ENCODE measurements at regions not wholly inside any gene's neighbourhood (a gene's known extent, or its start where the extent isn't known, plus 50 kb on each side); places are given as distances from the start of the nearest gene placed in this dataset.

DNA sequence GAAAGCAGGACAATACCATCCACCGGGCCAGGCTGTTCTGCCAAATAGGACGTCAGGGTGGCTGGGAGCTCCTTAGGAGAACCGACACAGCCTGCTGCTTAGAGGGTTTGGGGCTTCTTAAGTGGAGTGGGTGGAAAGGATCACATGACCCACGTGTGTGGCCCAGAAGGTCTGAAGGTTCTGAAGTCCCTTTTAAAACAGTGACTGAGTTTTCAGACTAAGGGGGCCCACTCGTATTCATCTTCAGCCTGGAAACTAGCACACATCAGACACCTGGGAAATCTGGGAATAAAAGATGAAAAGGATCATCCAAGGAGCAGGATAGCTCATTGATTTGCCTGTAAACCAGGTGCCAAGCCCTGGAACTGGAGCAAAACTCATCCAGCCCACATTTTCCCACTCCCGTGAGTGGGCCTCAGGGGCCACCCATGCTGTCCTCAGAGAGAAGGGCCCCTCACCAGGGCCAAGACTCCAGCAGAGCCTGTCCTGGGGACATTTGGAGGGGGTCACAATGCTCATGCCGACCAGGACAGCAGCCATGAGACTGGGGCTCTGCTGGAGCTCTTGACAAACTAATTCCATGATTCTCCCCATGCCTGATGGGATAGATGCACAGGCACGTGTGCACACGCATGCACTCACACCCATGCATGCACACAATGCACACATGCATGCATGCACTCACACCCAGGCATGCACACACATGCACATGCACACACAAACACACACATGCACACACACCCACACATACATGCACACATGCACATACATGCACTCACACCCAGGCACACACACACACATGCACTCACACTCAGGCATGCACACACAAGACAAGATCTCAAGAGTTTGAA is 168.8 kb upstream of the PPP2R2D start:
- DNase-seq, result no peak

DNA sequence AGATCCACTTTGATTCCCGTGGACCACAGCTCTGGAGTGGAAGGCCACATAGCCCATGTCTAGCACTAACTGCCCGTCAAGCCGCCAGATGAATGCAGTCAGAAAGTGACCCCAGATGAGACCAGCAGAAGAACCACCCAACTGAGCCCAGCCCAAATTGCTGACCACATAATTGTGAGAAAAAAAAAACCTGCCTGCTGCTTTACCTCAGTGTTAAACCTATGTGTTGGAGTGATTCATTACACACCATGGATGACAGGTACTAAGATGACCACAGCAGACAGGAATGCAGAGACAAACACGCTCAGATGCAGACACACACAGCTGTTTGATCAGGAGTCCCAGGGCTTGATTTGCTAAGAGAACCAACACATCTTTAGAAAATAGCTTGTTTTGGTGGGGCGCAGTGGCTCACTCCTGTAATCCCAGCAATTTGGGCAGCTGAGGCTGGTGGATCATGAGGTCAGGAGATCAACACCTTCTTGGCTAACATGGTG is 168.1 kb upstream of the PPP2R2D start:
- no peak for DNase-seq

DNA sequence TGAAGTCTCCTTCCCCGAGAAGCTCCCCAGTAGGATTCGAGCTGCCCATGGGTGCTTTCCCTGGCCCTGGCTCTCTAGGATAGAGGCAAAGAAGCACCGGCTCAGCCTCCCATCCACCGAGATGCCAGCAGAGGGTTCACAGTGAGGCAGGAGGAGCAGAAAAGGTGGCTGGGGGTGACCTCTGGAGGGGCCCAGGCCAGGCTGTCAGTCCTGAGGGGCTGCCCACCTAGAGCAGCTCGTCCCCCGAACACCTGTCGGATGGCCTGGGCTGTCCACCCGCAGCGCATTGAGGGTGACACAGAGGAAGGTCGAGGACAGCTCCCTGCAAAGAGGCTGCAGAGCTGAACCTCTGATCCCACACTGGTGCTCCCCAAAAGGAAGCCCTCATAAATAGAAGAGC is 167.2 kb upstream of the PPP2R2D start:
- no peak for DNase-seq

DNA sequence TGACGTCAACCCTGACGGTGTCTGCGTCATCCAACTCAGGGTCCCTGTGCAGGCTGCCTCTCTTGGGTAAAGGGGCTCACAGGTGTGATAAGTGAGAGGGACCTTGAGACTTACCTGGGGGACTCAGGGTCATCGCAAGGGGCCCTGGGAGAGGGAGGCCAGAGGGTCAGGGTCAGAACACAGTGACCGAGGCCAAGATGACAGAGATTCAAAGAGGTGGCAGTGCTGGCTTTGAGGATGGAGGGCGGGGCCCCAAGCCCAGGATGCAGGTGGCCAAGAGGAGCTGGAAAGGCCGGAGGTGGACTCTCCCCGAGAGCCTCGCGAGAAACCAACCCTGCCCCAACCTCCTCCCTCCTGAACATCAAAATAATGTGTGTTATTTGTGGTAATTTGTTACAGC is 165.2 kb upstream of the PPP2R2D start:
- no peak for DNase-seq

DNA sequence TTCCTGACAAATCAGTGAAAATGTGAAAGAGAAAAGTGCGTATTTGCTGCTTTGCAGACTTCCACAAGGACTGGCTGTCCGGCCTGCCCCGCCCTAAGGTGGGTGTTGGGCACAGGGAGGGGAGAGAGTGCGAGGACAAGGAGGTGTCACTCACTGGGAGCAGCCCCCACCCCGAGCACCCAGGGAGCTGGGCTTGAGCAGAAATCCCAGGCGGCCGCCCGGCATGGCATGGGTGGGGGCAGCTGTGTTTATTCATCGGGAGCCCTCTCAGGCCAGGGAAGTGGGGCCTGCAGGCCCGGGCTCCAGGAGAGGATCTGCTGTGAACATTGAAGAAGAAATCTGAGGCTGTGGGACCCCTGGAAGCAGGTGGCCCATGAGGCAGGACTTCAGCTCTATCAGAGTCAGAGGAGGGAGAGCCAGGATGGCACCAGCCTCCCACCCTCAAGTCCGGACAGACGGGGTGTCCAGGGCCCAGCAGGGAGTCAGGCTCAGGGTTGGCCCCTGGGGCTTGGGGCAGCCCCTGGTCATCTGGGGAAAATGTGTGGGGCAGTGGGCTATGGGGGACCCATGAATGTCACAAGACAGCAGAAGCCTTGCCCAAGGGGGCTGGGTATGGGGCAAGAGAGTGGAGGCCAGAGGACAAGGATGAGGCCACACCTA is 164.4 kb upstream of the PPP2R2D start:
- no peak for DNase-seq

DNA sequence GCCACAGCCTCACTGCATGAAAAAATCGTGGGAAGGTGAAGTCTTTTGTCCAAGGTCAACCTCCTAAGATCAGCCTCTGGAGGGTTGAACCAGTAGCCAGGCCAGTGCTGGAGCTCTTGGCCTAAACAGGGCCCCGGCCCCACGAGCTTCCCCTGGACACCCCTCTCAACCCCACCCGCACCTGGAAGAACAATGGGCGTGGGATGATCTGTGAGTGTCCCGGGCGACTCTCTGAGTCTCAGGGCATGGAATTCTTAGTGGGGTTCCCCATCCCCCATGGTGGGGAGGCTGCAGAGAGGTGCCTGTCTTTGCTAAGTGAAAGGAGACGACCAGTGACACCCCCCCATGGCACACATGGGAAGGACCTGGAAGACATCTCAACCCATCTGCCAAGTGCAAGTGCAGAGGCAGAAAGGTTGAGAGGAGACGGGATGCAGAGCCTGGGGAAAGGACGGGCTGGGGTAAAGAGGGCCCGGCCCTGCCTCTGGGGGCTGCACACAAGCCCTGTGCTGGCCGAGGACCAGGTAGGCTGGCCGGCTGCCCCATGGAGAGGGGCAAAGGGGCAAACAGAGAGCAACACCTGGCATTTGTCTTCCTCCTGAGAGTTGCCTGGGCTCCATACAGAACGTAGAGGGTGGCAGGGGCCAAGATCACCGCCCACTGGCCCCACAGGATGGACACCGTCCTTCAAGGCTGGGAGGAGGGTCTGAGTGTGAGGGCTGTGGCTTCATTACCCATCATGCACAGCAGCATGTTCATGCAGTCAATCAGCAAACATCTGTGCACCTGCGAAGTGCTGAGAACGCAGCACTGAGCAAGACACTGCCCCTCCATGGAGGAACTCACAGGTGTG is 163.0 kb upstream of the PPP2R2D start:
- no peak for DNase-seq

DNA sequence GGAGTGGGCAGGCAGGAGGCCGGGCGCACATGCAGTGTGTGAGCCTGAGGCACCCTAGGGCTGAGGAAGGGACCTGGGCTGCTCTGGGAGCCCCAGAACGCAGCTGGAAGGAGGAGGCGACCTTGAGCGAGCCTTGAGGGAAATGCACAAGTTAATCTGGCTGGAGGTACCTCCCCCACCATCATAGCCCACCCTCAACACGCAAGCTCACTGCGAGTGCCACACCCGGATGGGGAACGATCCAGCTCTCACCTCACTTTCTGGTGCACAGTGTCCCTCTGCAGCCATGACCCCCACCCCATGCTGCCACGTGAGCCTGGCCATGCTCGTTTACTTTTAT is 162.4 kb upstream of the PPP2R2D start:
- DNase-seq, result no peak

DNA sequence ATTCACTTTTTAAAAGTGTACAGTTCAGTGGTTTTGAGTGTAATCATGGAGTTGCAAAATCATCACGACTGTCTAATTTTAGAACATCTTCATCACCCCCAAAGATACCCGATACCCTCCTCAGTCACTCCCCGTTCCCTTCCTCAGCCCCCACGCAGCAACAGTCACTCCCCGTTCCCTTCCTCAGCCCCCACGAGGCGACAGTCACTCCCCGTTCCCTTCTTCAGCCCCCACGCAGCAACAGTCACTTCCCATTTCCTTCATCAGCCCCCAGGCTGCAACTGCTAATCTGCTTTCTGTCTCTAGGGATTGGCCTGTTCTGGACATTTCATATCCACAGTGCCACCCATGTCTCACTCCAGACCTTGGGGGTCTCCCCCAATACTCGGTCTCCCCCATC is 161.6 kb upstream of the PPP2R2D start:
- DNase-seq, result no peak

DNA sequence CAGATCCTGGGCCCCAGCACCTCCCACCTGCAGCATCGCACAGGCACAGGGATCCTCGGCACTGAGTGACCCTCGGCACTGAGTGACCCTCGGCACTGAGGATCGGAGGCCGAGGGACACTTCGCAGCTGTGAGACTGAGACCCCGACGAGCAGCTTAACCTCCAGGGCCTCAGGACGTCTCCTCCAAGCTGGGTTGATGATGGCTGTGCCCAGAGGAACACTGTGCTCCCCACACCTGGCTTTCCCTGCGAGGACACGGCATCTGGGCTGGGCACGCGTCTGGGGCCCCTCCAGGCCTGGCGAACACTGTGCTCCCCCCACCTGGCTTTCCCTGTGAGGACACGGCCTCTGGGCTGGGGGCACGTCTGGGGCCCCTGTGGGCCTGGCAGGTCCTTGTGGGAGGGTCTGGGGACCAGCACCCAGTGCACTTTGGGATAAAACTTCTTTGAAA is 158.3 kb upstream of the PPP2R2D start:
- DNase-seq, result no peak

DNA sequence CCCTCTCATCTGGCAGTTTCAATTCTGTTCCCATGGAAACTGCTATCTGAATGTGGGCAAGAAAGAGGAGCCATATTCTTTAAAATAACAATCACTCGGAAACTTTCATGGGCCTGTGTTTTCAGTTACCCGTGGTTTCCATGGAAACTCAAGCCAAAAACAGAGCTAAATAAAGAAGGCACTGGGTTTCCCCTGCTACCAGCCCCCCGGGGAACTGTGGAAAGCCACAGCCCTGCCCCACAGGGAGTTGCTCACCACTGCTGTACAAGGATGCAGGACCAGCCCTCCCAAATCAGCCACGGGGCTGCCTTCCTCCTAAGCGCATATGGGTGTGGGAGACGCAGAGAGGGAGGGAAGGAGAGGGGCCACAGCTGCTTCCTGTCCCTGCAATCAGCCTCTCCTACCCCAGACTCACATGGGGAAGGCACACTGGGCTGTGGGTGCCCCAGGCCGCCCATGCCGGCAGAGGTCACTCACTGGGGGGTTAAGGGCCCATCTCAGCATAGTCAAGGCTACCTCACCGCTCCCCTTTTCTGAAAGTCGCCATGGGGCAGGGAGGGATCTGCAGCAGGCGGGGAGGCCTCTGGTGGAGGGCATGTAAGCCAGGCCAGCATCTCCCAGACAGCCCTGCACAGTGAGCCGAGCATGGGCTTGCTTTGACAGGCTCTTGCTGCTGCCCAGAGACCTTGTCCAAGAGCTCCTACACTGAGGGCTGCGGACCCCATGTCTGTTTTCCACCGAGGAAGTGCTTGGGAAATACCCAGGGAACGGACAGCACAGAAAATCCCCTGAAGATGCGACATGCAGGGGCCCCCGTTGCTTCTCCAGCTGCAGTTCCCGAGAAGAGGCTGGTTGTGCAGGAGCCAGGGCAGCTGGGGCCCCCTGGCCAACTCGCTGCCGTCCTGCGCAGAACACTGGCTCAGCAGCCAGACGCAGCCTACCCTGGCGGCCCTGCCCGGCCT is 157.3 kb upstream of the PPP2R2D start:
- DNase-seq, result no peak

DNA sequence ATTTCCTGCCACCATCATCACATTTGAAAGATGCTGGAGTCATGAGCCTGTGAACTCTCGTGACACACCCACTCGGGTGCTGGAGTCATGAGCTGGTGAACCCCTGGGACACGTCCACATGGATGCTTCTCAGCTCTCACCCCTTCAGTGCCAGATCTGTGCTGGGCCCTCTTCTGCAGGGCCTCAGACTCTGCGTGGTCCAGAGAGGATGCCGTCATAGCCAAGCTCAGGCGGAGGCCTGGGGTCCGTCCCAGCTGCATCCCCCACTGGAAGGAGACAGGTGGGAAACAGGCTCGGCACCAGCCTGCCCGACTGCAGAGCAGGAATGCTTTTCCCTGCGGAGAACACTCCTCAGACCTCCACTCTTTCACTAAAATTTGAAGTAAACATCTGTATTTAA is 156.5 kb upstream of the PPP2R2D start:
- DNase-seq, result no peak

DNA sequence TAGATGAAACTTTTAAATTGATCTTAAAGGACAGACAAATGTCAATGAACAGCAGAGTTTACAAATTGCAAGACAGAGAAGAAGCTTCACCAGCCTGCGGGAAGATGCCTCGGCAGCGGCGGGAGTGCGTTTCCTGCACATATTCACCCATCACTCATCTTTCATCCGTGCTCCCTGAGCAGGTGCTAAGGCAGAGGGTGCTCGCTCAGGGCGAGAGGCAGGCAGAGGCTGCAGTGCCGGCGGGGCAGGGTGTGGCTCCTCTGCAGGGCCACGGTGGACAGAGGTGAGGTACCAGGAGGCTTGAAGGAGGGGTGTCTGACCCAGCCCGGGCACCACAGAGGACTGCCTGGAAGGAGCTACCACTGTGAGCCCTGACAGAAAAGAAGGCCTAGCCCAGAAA is 155.2 kb upstream of the PPP2R2D start:
- no peak for DNase-seq

DNA sequence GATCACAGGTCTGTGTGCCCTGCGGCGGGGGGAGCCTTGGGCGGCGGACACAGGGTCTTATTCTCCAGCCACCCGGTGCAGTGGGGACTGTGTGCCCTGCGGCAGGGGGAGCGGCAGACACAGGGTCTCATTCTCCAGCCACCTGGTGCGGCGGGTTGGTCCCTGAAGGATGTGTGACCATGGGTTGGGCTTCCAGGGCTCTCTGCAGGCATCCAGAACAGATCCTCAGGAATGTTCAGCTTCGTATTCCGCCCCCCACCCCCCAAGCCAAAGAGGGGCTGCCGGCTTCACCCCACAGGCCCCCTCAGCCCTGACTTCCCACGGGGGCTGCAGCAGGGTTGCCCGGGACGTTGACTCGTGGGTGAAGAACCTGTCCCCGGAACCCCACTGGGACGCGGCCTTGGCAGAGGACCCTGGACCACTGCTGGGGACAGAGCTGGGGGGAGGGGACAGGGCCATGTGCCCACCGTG is 154.5 kb upstream of the PPP2R2D start:
- no peak for DNase-seq

DNA sequence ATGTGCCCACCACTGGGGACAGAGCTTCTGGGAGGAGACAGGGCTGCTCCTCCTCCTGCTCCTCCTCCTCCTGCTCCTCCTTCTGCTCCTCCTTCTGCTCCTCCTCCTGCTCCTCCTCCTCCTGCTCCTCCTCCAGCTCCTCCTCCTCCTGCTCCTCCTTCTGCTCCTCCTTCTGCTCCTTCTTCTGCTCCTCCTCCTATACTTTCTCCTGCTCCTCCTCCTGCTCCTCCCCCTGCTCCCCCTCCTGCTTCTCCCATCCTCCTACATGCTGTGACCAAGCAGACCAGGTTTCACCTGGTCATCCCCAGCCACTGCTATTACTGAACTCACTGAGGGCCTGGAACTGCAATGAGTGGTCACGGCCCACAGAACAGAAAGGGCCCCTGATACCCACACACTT is 154.0 kb upstream of the PPP2R2D start:
- DNase-seq, result no peak

DNA sequence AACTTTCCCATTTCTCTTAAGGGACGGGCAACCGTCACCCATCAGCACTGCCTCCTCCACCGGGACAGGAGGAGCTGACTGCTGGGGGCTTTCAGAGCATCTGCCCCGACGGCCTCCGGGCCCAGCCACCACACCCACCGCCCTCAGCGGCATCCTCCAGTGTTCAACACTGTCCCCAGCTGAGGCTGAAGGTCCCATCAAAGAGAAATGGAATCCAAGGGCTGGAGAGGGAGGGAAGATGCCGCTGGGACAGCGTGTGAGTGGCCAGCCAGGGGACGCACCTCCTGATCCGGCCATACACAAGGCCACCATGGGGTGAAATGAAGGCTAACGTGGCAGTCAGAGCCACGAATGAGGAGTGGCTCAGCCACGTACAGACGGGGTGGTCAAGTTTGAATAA is 153.6 kb upstream of the PPP2R2D start:
- no peak for DNase-seq

DNA sequence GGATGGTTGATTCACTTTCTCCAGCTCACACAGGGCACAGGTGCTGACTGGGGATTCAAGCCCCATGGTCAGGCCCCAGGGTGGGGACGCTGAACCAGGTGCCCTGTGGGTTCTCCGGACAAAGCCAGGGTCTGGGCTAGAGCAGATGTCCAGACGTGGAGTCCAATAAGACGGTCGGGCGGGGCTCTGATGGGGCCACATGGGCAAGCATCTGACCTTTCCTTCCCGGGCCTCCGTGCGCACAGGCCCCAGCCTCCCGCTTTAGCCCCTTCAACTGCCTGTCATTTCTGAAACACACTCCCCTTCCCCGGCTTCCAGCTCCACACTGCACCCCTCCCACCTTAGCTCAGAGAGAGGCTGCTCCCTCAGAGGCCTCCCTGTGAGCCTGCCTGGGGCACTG is 153.0 kb upstream of the PPP2R2D start:
- DNase-seq, result no peak

DNA sequence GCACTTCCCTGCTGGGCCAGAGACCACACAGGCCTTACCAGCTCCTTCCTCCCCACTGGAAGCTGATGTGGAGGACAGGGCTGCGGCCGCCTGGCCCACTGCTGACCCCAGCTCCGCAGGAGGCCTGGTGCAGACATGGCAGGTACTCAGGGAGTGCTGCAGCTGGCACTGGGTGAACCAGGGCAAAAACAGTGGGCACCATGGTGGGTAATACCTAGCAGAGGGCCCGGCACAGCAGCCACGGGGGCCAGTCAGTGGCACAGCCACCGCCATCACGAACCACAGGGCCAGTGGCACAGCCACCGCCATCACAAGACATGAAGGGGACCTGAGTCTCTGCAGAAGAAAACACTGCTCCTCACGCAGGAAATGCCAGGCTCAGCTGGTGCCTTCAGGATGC is 152.6 kb upstream of the PPP2R2D start:
- DNase-seq, result no peak

DNA sequence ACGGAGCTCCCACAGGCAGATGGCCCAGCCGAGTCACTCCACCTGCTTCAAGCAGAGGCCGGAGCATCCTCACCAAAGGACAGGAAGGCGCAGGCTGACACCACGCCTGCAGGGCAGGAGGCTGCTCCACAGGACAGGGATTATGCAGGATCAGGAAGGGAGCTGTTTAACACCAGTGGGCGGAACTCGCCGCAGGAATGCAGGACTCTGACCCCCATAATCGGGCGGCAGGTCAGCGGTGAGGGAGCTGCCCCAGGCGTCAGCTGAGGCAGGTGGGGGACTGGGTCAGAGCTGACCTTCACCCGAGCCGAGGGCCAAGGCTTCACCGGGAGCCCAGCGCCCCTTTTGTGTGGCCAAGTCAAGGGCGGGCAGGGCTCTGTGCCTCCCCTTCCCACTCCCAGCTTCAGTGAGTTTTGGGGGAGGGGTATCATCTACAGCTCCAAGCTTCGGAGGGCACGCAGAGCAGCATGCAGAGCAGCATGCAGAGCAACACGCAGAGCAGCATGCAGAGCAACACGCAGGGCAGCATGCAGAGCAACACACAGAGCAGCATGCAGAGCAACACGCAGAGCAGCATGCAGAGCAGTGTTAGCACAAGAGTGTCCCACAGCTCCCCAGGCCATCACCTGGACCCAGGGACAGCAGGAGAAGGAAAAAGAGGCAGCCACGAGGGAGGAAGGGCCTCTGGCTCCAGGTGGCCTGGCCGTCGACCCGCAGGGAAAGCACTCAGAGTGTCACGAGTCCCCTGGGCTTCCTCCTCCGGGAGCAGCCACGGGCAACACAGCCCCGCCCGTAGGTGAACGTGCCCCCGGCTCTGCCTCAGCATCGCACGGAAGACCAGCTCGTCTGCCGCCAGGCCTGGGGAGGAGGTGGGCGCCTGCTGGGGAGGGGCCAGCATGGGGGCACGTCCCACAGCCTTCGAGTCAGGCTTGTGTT is 151.7 kb upstream of the PPP2R2D start:
- DNase-seq, result no peak

DNA sequence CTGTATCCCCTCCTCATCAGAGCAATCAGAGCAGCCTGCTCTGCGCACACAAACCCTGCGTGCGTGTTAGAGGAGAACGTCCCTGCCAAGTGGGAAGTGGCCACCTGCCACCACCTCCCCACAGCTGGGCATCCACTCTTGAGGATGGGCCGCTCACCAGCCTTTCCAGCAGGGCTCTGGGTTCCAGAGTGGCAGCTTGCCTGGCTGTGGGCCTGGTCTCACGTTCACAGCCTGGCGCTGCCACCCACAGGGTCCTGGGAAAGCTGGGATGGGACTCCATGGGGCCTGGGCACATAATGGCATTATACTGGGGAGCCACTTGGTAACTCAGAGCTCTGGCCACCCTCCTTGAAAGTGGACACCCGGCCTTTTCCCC is 151.1 kb upstream of the PPP2R2D start:
- no peak for DNase-seq
